GM12874 (cell line): ENCODE measurements at regions not wholly inside any gene's neighbourhood (a gene's known extent, or its start where the extent isn't known, plus 50 kb on each side); places are given as distances from the start of the nearest gene placed in this dataset.

ENCODE experiments used
- TF ChIP-seq, protein P1 (sequence below): IDR thresholded peaks from 2 replicates; pipeline ENCODE4 v1.5.1; 2011; ENCODE audit warnings: low read depth, mild to moderate bottlenecking, control low read depth, low read length, moderate library complexity; ENCODE audit not compliant: insufficient read depth

DNA sequence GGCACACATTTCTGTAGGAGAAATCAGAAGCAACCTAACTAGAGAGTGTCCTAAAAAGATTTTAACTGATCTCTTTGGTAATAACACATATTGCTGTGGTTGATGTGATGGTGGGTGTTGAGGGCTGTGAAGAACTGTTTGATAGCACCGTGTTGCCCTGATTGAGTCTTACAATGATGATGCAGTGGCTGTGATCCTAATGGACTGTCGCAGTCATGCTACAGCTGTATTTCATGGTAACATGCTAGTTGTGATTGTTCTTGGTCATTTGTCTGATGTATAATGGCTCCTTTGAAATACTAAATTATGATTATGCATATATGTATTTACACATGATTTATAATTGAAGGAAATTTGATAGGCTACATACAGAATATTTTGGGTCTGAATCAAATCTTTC is 82.5 kb upstream of the MMADHC start:
- TF ChIP-seq, protein P1, sequence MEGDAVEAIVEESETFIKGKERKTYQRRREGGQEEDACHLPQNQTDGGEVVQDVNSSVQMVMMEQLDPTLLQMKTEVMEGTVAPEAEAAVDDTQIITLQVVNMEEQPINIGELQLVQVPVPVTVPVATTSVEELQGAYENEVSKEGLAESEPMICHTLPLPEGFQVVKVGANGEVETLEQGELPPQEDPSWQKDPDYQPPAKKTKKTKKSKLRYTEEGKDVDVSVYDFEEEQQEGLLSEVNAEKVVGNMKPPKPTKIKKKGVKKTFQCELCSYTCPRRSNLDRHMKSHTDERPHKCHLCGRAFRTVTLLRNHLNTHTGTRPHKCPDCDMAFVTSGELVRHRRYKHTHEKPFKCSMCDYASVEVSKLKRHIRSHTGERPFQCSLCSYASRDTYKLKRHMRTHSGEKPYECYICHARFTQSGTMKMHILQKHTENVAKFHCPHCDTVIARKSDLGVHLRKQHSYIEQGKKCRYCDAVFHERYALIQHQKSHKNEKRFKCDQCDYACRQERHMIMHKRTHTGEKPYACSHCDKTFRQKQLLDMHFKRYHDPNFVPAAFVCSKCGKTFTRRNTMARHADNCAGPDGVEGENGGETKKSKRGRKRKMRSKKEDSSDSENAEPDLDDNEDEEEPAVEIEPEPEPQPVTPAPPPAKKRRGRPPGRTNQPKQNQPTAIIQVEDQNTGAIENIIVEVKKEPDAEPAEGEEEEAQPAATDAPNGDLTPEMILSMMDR: no peak

DNA sequence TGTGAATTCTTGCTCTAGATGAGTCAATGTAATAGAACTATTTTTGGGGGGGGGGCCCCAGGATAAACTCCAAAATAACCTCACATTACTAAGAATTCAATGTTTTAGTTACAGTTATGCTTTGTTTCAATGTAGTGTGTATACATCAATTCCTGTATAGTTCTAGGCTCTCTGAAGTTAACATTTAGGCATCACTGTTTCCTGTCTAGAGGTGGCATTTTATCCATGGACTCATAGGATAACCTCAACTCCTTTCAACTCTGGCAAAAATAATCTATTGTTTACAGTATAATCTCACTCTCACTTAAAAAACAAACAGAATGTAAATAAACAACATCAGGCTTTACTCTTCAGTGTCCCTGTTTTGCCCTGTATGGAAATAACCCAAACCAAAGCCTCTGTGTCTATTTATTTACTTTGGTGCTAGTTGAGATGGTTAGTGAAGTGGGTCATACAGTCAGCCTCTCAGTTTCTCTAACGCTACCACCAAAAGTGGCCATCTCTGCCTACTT is 79.3 kb upstream of the MMADHC start:
- TF ChIP-seq, protein P1: no peak

DNA sequence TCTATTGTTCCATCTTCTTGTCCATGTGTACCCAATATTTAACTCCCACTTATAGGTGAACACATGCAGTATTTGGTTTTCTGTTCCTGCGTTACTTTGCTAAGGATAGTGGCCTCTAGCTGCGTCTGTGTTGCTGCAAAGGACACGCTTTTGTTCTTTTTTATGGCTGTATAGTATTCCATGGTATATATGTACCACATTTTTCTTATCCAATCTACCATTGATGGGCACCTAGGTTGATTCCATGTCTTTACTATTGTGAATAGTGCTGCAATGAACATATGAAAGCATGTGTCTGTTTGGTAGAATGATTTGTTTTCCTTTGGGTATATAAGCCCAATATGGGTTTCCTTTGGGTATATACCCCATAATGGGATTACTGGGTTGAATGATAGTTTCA is 77.3 kb upstream of the MMADHC start:
- TF ChIP-seq, protein P1: no peak

DNA sequence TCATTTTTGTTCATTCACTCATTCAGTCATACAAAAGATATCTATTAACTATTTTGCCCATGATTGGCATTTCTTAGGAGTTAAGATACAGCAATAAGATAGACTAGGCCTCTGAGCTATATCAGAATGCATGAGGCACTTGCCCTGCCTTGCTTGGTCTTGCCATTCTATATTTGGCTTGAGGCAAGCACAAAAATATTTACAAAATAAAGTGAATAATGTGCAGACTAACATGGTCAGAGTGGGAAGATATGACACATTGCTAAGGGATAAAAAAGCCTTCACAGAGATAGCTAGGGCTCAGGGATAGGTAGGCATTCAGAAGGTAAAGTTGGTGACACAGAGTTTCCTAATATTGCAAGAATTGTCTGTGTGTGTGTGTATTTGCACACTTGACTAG is 75.0 kb upstream of the MMADHC start:
- TF ChIP-seq, protein P1: no peak

DNA sequence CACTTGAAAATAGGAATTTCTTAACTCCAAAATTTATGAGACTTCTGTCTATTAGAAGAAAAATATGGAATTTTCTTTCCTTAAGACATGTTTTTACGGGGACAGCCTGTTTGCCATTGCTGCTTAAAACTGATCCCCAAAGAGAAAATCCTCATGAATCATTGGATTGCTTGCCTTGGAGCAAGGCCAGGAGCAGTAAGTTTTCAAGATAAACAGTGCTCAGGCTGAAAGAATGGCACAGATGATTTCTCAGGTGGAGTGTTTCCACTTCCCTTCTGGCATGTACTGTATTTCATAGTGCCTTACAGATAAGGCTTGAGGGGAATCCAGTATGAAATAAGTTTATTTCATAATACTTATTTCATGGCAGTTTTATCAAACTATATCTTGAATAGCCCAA is 74.3 kb upstream of the MMADHC start:
- TF ChIP-seq, protein P1: no peak

DNA sequence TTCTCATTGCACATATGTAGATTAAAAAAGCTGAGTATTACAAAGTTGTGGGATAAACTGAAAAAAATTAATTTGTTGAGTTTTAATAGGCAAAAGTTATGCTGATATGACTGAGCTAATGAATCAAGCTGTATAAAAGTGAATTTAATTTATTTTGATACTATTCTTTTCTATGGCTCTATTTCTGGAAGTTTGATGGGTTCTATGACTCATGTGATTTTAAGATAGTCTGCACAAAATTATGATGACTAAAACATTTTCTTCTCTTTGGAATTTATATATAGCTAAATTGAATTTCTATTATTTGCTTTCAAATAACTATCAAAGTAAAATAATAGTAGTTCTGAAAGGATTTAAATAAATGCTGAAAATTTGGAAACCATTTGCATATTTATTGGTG is 71.0 kb upstream of the MMADHC start:
- TF ChIP-seq, protein P1: no peak

DNA sequence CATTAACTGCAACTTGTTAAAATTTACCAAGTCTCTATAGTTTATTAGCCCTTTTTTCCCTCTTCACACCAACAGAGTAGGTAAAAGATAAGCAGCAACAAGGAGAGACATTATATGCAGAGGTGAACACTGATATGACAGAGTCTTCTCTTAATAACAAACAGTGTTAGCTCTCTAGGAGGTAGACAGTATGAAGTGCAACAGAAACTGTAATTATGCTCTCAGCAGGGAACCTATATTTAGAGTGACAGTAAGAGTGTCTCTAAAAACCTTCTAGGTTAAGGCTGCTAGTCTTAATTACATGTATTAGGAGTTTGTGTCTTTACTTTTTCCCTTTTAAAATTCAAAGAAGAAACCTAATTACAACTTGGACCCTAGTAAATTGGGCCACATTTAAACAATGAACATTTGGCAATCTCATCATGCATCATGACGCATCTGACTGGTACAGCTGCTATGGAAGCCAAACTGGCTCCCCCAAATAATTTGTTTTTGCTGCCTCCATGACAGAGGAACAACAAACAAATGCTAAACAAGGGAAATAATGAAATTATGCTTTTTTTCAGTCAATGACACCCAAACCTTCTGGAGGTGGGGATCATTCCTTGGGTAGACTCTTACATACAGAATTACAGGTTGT is 69.9 kb upstream of the MMADHC start:
- TF ChIP-seq, protein P1: no peak

DNA sequence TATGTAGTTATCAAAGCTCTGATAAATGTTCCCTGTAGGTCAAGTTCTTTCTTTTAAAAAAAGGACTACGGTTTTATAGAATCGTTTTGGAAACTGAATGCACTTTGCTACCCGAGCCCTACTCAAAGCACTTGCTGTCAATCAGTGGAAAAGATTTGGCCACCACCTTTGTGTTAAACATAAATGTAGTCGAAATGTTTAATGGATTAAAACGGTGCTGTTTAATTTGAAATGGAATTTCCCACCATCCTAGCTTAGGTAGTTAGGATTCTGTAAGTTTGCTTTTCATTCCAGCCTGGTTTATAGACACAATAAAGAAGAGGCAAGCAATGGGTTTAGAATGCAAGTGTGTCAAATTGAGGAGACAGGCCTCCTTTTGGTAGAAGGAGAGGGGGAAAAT is 69.4 kb upstream of the MMADHC start:
- TF ChIP-seq, protein P1: no peak
